Osteocyte (in vitro differentiated cells): ENCODE measurements at regions not wholly inside any gene's neighbourhood (a gene's known extent, or its start where the extent isn't known, plus 50 kb on each side); places are given as distances from the start of the nearest gene placed in this dataset.

Experiments
- DNase-seq: peaks from one replicate; pipeline ENCODE4 v3.0.0; 2021; ENCODE audit warnings: mixed read lengths; ENCODE audit not compliant: unreplicated experiment; ENCODE audit errors: extremely low spot score
- H3K27ac Mint-ChIP-seq: one replicate; pipeline ENCODE4 v1.8.0; 2021; ENCODE audit warnings: mild to moderate bottlenecking, mixed read lengths; ENCODE audit not compliant: unreplicated experiment
- H3K27me3 Mint-ChIP-seq: one replicate; pipeline ENCODE4 v1.8.0; 2021; ENCODE audit warnings: mixed read lengths; ENCODE audit not compliant: unreplicated experiment
- H3K36me3 Mint-ChIP-seq: one replicate; pipeline ENCODE4 v1.8.0; 2021; ENCODE audit warnings: mixed read lengths; ENCODE audit not compliant: unreplicated experiment
- H3K4me1 Mint-ChIP-seq: one replicate; pipeline ENCODE4 v1.8.0; 2021; ENCODE audit warnings: mixed read lengths; ENCODE audit not compliant: unreplicated experiment
- H3K4me3 Mint-ChIP-seq: one replicate; pipeline ENCODE4 v1.8.0; 2021; ENCODE audit warnings: mild to moderate bottlenecking, moderate library complexity, mixed read lengths; ENCODE audit not compliant: unreplicated experiment
- H3K9me3 Mint-ChIP-seq: one replicate; pipeline ENCODE4 v1.8.0; 2021; ENCODE audit warnings: mixed read lengths; ENCODE audit not compliant: unreplicated experiment
- TF ChIP-seq, protein P1 (sequence below): fragments of 200-600 bp; sonication (generic); IDR thresholded peaks from 2 replicates; pipeline ENCODE4 v1.5.0; 2021; ENCODE audit warnings: antibody characterized with exemption, mild to moderate bottlenecking, moderate library complexity

DNA sequence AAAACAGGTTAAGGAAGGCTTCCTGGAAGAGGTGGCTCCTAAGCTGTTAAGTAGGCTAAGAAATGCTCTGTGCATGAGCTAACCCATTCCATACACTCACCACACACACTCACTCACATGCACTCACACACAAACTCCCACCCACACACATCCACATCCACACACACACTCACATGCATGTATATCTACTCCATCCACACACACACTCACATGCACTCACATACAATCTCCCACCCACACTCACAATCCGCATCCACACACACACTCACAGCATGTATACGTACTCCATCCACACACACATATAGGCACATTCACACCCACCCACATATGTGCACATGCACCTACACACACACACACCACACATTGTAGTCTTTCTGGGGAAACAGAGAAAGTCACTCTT is 89.3 kb upstream of the HNF1B start:
- H3K36me3 Mint-ChIP-seq, result no peaks in the 10 kb centered on the region
- no peaks in the 10 kb centered on the region for H3K9me3 Mint-ChIP-seq
- no peaks in the 10 kb centered on the region for H3K27me3 Mint-ChIP-seq
- H3K4me1 Mint-ChIP-seq, result peaks cover 9% of the 10 kb centered on the region
- H3K27ac Mint-ChIP-seq, result no peak overlapping the region
- TF ChIP-seq, protein P1, sequence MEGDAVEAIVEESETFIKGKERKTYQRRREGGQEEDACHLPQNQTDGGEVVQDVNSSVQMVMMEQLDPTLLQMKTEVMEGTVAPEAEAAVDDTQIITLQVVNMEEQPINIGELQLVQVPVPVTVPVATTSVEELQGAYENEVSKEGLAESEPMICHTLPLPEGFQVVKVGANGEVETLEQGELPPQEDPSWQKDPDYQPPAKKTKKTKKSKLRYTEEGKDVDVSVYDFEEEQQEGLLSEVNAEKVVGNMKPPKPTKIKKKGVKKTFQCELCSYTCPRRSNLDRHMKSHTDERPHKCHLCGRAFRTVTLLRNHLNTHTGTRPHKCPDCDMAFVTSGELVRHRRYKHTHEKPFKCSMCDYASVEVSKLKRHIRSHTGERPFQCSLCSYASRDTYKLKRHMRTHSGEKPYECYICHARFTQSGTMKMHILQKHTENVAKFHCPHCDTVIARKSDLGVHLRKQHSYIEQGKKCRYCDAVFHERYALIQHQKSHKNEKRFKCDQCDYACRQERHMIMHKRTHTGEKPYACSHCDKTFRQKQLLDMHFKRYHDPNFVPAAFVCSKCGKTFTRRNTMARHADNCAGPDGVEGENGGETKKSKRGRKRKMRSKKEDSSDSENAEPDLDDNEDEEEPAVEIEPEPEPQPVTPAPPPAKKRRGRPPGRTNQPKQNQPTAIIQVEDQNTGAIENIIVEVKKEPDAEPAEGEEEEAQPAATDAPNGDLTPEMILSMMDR, result no peak
- no peak for DNase-seq
- no peak overlapping the region for H3K4me3 Mint-ChIP-seq

DNA sequence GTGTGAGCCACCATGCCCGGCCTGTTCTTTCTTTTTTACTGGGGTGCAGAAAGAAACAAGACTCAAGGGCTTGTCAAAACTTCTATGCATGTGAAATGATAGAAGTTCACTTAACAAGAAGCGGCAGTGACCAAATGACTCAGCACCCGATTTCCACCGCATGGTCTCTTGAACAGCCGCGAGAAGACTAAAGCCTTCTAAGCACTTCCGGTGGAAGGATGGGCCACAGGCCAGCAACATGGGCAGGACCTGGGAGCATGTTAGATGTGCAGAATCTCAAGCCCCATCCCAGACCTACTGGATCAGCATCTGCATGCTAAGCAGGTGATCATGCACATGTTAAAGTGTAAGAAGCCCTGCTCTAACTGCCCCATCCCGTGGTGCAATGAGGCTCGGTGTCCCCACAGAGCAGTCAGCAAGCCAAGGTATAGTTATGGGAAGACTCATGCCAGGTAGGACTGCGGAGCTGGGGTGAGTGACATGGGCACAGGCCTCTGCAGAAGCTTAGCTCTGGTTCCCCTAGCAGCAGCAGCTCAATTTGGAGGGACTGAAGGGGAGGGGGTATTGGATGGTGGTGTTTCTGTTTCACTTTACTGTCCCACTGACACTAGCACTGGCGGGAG is 88.5 kb upstream of the HNF1B start:
- TF ChIP-seq, protein P1, result no peak
- no peaks in the 10 kb centered on the region for H3K36me3 Mint-ChIP-seq
- peaks cover 16% of the 10 kb centered on the region for H3K4me1 Mint-ChIP-seq
- DNase-seq, result no peak
- H3K9me3 Mint-ChIP-seq, result no peaks in the 10 kb centered on the region
- H3K27ac Mint-ChIP-seq, result no peak overlapping the region
- no peaks in the 10 kb centered on the region for H3K27me3 Mint-ChIP-seq
- H3K4me3 Mint-ChIP-seq, result no peak overlapping the region

DNA sequence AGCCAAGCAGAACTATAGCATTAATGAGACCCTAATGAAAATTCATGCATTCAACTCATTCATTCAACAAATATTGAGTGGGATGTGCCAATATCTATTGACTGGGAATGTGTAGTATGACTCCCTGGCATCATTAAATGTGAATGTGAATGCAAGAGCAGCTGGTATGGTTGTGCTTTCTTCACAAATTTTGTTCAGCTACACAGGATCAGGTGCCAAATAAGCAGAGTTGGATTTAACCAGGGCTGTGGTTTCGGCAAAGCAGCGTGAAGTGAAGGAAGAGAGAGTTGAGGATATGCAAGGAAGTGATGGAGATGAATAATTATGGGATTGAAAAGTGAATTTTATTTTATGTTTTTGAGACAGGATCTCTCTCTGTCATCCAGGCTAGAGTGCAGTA is 87.1 kb upstream of the HNF1B start:
- H3K4me1 Mint-ChIP-seq, result peaks cover 21% of the 10 kb centered on the region
- no peak overlapping the region for H3K27ac Mint-ChIP-seq

DNA sequence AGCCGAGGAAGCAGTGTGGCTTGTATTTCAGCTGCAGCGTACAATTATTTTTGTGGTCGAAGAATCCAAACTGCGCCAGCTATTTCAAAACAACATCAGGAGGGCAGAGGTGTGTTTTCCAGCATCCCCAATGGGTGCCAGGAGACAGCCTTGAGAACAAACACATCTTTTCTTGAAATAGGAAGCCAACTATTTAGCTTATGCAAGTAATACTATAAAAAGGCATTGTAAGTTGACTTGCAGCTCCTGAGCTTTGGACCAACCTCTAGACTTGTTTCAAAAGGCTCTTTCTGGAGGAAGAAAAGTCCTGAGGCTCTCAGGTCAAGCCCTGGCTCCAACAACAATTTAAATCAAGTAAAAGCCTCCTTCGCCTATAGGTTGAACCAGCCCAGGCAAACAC is 86.6 kb upstream of the HNF1B start:
- H3K36me3 Mint-ChIP-seq, result no peaks in the 10 kb centered on the region
- no peak overlapping the region for H3K4me3 Mint-ChIP-seq
- TF ChIP-seq, protein P1, result no peak
- H3K9me3 Mint-ChIP-seq, result no peaks in the 10 kb centered on the region
- no peaks in the 10 kb centered on the region for H3K27me3 Mint-ChIP-seq
- H3K4me1 Mint-ChIP-seq, result peaks cover 25% of the 10 kb centered on the region
- H3K27ac Mint-ChIP-seq, result no peak overlapping the region
- DNase-seq, result no peak

More for the DNA sequence above, 87.1 kb upstream of the HNF1B start:
- Mint-ChIP-seq H3K36me3 (no peaks in the 10 kb centered on the region), H3K9me3 (no peaks in the 10 kb centered on the region), H3K4me3 (no peak overlapping the region), H3K27me3 (no peaks in the 10 kb centered on the region)
- TF ChIP-seq, protein P1, result no peak
- no peak for DNase-seq

DNA sequence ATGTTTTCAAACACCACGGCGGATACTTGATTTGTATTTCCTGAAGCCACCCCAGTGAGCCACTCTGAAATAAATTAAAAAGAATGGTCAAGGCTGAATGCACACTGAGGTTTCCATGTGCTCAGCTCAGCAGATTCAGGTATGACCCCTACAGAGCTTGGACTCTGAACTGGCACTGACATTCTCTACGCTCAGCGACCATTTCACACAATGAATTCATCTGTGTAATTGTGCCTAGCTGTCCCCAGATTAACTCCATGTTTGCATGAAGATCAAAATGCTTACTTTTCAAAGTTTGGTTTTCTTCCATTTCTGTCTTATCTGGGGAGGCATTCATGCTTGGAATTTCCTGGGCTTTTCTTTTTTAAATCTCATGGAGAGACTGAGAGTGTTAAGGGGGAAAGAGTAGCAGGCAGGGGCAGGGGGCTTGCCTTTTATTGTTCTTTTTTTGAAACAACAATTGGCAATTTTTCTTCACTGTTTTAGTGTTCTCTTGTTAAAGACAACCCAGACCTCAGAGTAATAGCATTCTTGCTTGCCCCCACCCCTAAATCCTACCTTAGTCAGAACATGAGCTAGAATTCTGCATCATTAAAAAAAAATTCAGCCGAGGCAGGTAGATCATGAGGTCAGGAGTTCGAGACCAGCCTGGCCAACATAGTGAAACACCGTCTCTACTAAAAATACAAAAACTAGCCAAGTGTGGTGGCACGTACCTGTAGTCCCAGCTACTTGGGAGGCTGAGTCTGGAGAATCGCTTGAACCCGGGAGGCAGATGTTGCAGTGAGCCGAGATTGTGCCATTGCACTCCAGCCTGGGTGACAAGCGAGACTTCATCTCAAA is 85.5 kb upstream of the HNF1B start:
- Mint-ChIP-seq H3K4me1 (peaks cover 34% of the 10 kb centered on the region), H3K27me3 (no peaks in the 10 kb centered on the region), H3K27ac (no peak overlapping the region), H3K4me3 (no peak overlapping the region), H3K36me3 (no peaks in the 10 kb centered on the region), H3K9me3 (no peaks in the 10 kb centered on the region)
- TF ChIP-seq, protein P1, result no peak
- peak; percentile 3 for DNase-seq
